ENCODE measurements at regions not wholly inside any gene's neighbourhood (a gene's known extent, or its start where the extent isn't known, plus 50 kb on each side); places are given as distances from the start of the nearest gene placed in this dataset.

- no peak for TF ChIP-seq CTCF (IDR thresholded peaks at IDR 0.05)
- no peak for TF ChIP-seq POLR2AphosphoS5 (IDR thresholded peaks at IDR 0.05)
- no peak for TF ChIP-seq POLR2A (IDR thresholded peaks at IDR 0.05)
Measured at GRCh38 chr2:194455358-194455757, 1201.7 kb upstream of the SLC39A10 start.

All from suprapubic skin (tissue), 4 donors.